GM23338 (cell line): ENCODE measurements at regions not wholly inside any gene's neighbourhood (a gene's known extent, or its start where the extent isn't known, plus 50 kb on each side); places are given as distances from the start of the nearest gene placed in this dataset.

ENCODE experiments used
- CREB1 ChIP-seq: fragments of 250-450 bp; sonication (Bioruptor Pico); IDR thresholded peaks from 2 replicates; pipeline ENCODE4 v1.5.0; 2020; ENCODE audit warnings: low read depth, mild to moderate bottlenecking, moderate library complexity
- EZH2 ChIP-seq: fragments of 200-600 bp; sonication (generic); IDR thresholded peaks from one replicate; pipeline ENCODE4 v1.8.0; 2017; ENCODE audit warnings: antibody characterized with exemption, mild to moderate bottlenecking, low read depth; ENCODE audit not compliant: unreplicated experiment
- EZH2phosphoT487 ChIP-seq: fragments of 200-600 bp; sonication (generic); IDR thresholded peaks from one replicate; pipeline ENCODE4 v1.8.1; 2018; ENCODE audit warnings: antibody characterized with exemption; ENCODE audit not compliant: unreplicated experiment
- JUNB ChIP-seq: IDR thresholded peaks from one replicate; pipeline ENCODE4 v1.6.1; 2016; ENCODE audit warnings: antibody characterized with exemption; ENCODE audit not compliant: unreplicated experiment
- POLR2AphosphoS5 ChIP-seq: IDR thresholded peaks from 2 replicates; pipeline ENCODE4 v1.6.1; 2016; ENCODE audit warnings: antibody characterized with exemption, low read depth
- ZNF331 ChIP-seq: fragments of 250-450 bp; sonication (Bioruptor Pico); IDR thresholded peaks from 2 replicates; pipeline ENCODE4 v1.5.0; 2020; ENCODE audit warnings: low read depth, mild to moderate bottlenecking, moderate library complexity
- TF ChIP-seq, protein P1 (sequence below), 2 experiments: fragments of 200-600 bp in 1 of 2; sonication (generic) in 1 of 2; conservative IDR thresholded peaks; 2 replicates each; pipeline versions ENCODE4 v1.5.1 to v1.6.1; 2016 to 2017; ENCODE audit warnings: antibody characterized with exemption in 2 of 2, low read depth in 2 of 2, mild to moderate bottlenecking in 2 of 2, moderate library complexity in 1 of 2
- TF ChIP-seq, protein P2 (sequence below): IDR thresholded peaks from one replicate; pipeline ENCODE4 v1.6.1; 2018; ENCODE audit warnings: antibody characterized with exemption; ENCODE audit not compliant: unreplicated experiment
- TF ChIP-seq, protein P3 (sequence below): IDR thresholded peaks from 2 replicates; pipeline ENCODE4 v1.6.1; 2016; ENCODE audit warnings: antibody characterized with exemption

DNA sequence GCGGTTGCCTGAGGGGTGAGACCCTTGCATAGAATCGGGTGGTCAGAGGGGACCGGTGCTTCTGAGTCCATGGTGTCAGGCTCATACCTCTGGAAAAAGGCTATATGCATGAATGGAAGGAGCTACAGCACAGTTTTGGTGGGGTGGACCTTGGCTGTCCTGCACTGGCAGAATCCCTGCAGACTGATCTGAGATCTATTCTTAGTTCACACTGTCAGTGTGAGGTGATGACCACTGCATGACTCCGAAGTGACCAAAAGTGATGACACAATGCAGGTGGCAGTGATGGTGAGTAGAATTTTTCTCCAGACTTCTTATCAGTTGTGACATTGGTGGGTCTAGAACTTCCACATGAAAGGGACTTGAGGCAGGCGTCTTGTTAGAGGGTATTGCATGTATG lies 105.2 kb upstream of the SLC28A3 start:
- TF ChIP-seq POLR2AphosphoS5, result no peak
- TF ChIP-seq, protein P1, sequence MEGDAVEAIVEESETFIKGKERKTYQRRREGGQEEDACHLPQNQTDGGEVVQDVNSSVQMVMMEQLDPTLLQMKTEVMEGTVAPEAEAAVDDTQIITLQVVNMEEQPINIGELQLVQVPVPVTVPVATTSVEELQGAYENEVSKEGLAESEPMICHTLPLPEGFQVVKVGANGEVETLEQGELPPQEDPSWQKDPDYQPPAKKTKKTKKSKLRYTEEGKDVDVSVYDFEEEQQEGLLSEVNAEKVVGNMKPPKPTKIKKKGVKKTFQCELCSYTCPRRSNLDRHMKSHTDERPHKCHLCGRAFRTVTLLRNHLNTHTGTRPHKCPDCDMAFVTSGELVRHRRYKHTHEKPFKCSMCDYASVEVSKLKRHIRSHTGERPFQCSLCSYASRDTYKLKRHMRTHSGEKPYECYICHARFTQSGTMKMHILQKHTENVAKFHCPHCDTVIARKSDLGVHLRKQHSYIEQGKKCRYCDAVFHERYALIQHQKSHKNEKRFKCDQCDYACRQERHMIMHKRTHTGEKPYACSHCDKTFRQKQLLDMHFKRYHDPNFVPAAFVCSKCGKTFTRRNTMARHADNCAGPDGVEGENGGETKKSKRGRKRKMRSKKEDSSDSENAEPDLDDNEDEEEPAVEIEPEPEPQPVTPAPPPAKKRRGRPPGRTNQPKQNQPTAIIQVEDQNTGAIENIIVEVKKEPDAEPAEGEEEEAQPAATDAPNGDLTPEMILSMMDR (conservative IDR thresholded peaks at IDR 0.05; ENCODE audit: low read depth in 2 of 2), result no peak
- TF ChIP-seq JUNB, result no peak
- TF ChIP-seq EZH2, result no peak
- no peak for TF ChIP-seq ZNF331 (CRISPR knock-in tag)
- TF ChIP-seq EZH2phosphoT487, result no peak
- TF ChIP-seq, protein P2, sequence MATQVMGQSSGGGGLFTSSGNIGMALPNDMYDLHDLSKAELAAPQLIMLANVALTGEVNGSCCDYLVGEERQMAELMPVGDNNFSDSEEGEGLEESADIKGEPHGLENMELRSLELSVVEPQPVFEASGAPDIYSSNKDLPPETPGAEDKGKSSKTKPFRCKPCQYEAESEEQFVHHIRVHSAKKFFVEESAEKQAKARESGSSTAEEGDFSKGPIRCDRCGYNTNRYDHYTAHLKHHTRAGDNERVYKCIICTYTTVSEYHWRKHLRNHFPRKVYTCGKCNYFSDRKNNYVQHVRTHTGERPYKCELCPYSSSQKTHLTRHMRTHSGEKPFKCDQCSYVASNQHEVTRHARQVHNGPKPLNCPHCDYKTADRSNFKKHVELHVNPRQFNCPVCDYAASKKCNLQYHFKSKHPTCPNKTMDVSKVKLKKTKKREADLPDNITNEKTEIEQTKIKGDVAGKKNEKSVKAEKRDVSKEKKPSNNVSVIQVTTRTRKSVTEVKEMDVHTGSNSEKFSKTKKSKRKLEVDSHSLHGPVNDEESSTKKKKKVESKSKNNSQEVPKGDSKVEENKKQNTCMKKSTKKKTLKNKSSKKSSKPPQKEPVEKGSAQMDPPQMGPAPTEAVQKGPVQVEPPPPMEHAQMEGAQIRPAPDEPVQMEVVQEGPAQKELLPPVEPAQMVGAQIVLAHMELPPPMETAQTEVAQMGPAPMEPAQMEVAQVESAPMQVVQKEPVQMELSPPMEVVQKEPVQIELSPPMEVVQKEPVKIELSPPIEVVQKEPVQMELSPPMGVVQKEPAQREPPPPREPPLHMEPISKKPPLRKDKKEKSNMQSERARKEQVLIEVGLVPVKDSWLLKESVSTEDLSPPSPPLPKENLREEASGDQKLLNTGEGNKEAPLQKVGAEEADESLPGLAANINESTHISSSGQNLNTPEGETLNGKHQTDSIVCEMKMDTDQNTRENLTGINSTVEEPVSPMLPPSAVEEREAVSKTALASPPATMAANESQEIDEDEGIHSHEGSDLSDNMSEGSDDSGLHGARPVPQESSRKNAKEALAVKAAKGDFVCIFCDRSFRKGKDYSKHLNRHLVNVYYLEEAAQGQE, result no peak
- no peak for TF ChIP-seq CREB1 (CRISPR knock-in tag)
- TF ChIP-seq, protein P3, sequence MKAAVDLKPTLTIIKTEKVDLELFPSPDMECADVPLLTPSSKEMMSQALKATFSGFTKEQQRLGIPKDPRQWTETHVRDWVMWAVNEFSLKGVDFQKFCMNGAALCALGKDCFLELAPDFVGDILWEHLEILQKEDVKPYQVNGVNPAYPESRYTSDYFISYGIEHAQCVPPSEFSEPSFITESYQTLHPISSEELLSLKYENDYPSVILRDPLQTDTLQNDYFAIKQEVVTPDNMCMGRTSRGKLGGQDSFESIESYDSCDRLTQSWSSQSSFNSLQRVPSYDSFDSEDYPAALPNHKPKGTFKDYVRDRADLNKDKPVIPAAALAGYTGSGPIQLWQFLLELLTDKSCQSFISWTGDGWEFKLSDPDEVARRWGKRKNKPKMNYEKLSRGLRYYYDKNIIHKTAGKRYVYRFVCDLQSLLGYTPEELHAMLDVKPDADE, result no peak
